ENCODE measurements at regions not wholly inside any gene's neighbourhood (a gene's known extent, or its start where the extent isn't known, plus 50 kb on each side); places are given as distances from the start of the nearest gene placed in this dataset.
A peak's percentile ranks its signal among the peaks of the same experiment; 100 is the strongest.

DNA sequence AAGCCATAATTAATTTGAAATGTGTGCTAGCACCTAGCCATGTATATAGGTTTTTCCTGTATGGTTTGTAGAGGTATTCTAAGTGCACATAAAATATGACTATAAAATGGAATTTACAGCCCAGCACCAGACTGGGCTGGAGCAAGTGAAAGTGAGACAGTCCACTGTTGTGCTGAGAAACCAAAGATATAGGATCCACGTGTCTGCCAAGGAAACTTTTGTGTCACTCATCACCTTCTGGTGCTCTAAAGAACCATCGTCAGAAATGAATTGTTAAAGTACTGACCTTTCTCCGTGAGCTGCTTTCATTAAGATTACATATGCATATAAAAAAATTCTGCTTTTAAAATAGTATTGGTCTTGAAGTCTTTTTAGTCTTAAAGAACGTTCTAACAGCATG is 141.0 kb upstream of the ZC3H11B start:
- Mint-ChIP-seq H3K4me1 (no peaks in the 10 kb centered on the region), H3K27me3 (peaks cover 5 to 7% (median 7%) of the 10 kb centered on the region in 3 donors), H3K4me3 (no peak overlapping the region), H3K9me3 (peaks cover 0 to 3% (median 2%) of the 10 kb centered on the region in 7 donors), H3K36me3 (no peaks in the 10 kb centered on the region), H3K27ac (no peak overlapping the region)
- ATAC-seq (ENCODE audit: low read depth in 2 of 2) (no peak), DNase-seq (no peak)

DNA sequence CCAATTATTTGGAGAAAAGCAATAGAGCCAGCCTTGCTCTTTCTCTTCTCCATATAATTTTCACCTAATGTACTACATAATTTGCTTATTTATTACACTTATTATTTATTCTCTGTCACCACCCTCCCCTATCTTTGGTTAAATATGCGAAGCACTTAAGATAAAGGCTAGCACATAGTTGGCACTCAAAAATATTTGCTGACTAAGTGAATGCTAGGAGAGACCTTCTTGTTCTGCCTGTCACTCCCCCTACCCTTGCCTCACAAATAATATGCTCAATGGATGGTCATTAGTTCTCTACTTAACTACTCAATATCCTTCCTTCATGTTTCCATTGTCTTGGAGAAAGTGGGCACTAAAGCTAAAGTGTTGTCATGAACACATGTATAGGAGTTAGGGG is 139.7 kb upstream of the ZC3H11B start:
- H3K27ac Mint-ChIP-seq, result no peak overlapping the region
- no peaks in the 10 kb centered on the region for H3K4me1 Mint-ChIP-seq
- peaks cover 0 to 5% (median 5%) of the 10 kb centered on the region in 3 donors for H3K27me3 Mint-ChIP-seq
- H3K9me3 Mint-ChIP-seq, result peaks cover 0 to 3% (median under 1%) of the 10 kb centered on the region in 7 donors
- H3K4me3 Mint-ChIP-seq, result no peak overlapping the region
- no peaks in the 10 kb centered on the region for H3K36me3 Mint-ChIP-seq
- ATAC-seq (ENCODE audit: low read depth in 2 of 2), result no peak
- DNase-seq, result no peak

DNA sequence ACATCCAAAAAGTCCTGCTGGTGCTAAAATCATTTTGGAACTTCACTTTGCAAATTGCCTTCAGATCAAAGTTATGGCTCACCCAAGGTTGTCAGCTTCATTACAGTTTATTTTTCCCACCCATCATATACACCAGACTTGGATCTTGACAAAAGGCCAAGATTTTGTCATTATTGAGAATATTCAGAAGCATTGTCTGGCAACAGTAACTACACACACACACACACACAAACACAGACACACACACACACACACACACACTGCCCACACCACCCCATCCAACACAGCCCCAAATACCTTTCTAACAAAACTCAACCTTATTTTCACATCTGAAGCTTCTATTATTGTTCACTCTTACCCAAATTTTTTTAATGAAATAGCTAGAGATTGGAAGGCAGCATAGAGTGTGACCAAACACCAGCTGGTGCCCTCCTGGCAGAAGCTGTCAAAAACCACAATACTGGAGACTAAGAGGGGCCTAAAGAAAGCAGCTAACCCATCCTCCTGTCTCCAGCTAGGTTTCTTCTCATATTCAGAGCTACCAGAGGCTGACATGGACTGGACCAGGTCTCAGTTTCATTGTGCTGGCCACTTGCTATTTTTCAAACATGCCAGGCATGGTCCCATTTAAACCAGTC is 139.1 kb upstream of the ZC3H11B start:
- no peaks in the 10 kb centered on the region for H3K4me1 Mint-ChIP-seq
- H3K36me3 Mint-ChIP-seq, result no peaks in the 10 kb centered on the region
- DNase-seq (no peak), ATAC-seq (ENCODE audit: low read depth in 2 of 2) (no peak)
- H3K27me3 Mint-ChIP-seq, result peaks cover 0 to 5% (median 1%) of the 10 kb centered on the region in 3 donors
- no peak overlapping the region for H3K4me3 Mint-ChIP-seq
- H3K27ac Mint-ChIP-seq, result no peak overlapping the region
- peaks cover 0 to 4% (median 2%) of the 10 kb centered on the region in 7 donors for H3K9me3 Mint-ChIP-seq

DNA sequence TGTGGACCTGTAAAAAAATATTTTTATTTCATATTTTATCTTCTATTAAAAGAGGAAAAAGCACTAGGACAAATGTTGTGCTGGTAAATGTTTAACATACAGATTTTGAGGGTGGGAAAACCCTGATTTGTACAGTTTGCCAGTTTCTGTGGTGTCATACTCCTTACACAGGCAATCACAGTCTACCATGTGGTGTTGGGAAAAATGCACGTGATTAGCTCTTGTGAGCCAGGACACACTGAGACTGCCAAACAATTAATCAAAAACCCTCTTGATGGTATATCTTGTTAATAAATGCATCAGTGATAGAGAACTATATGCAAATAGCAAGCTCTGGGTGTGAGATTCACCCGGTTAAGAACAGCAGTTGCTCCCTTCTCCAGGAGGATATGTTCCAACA is 136.5 kb upstream of the ZC3H11B start:
- DNase-seq, result no peak
- ATAC-seq (ENCODE audit: low read depth in 2 of 2), result no peak
- H3K27ac Mint-ChIP-seq, result no peak overlapping the region
- H3K36me3 Mint-ChIP-seq, result no peaks in the 10 kb centered on the region
- no peak overlapping the region for H3K4me3 Mint-ChIP-seq
- H3K27me3 Mint-ChIP-seq, result peaks cover 5 to 8% (median 7%) of the 10 kb centered on the region in 3 donors
- peaks cover 0 to 4% (median 0%) of the 10 kb centered on the region in 7 donors for H3K9me3 Mint-ChIP-seq
- H3K4me1 Mint-ChIP-seq, result no peaks in the 10 kb centered on the region

DNA sequence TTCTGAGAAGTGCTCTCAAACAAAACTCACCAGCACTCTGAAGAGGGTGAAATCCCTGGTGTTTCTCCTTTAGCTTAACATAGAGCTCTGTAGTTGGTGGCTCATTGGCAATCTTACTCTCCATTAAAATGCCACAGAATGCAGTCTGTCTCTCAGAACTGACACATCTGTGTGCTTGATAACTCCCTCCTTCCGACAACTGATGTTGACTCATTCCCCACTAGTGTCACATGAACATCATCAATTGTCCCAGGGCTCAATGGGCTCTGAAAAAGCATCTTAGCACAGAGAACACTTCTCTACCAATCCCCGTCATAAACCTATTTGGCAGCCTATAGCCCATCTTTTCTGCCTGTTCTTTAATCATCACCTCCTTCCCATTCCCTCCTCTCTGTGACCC is 133.2 kb upstream of the ZC3H11B start:
- peaks cover 0 to 8% (median 7%) of the 10 kb centered on the region in 3 donors for H3K27me3 Mint-ChIP-seq
- DNase-seq (no peak), ATAC-seq (ENCODE audit: low read depth in 2 of 2) (no peak)
- H3K36me3 Mint-ChIP-seq, result no peaks in the 10 kb centered on the region
- no peak overlapping the region for H3K27ac Mint-ChIP-seq
- H3K4me1 Mint-ChIP-seq, result no peaks in the 10 kb centered on the region
- H3K9me3 Mint-ChIP-seq, result peaks cover 0 to 8% (median 0%) of the 10 kb centered on the region in 7 donors
- no peak overlapping the region for H3K4me3 Mint-ChIP-seq

DNA sequence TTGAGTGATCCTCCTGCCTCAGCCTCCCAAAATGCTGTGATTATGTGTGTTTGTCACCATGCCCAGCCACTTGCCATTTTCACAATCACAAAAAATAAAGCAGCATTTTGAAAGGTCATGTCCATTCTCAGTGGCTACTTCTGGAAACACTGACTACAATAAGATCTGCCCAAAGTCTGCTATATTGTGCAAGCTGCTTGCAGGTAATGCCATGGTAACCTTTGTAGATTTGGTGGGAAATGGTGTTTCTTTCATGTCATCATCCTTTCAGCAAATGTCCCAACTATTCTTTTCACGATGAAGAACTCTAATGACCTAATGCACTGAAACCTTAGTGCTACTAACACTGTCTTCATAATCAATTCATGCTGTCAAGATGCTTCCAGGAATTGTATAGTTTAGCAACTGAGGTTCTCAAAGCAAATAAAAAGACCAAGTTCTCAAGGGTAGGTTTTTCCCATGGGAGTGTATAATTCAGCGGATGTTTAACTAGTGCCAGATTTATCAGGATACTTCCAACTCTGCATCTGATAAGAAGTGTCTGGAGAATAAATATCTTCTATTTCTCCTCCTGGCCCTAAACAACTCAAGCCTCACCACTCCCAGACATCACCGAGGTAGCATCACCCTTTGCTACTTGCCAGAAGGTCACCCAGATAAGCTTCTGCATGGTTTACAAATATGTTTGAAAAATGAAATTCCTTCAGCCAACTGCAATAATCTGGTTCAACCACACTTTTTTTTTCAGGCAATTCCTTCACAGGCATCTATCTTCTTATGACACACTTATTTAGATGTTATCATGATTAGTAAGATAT is 132.0 kb upstream of the ZC3H11B start:
- H3K9me3 Mint-ChIP-seq, result peaks cover 0 to 8% (median 0%) of the 10 kb centered on the region in 7 donors

DNA sequence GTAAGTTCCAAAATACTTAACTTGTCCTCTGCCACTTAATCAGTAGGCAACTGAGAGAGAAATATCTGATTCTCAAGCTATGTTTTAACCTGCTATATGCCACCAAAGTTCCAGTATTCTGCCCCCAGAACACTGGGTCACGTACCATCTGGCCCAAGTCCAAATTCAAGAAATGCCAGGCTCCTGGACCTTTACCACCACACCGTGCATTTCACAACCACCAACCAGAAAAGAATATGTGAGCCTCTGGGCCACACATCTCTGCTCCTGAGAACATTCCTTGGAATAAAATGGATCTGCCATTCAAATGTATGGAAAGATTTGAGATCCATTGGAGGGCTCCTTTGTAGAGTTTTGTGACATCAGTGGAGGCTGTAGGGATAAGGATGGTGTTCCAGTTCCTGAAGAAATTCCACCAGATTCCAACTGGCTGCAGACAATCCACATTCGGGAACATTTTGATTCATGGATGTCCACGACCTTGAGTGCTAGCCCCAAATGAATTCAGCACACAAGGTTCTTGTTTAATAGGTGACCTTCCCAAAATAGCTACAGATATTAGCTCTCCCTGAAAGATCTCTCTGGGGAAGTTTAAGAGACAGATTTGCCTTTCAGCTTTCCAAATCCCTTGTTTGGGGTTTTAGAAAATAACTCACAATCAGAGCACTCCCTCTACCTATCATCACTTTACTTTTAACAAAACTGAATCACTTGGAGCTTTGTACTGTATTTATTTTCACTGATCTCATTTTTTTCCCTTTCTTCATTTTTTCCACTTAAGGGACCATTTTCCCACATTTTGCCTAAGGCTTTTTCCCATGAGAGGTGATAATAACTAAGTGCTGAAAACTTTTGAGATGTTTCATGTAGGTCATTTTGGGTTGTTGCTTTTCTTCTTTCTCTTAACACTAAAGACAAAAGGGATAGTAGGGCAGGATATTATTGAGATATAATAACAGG is 128.4 kb upstream of the ZC3H11B start:
- no peak overlapping the region for H3K4me3 Mint-ChIP-seq
- H3K4me1 Mint-ChIP-seq, result no peaks in the 10 kb centered on the region
- no peak overlapping the region for H3K27ac Mint-ChIP-seq
- H3K9me3 Mint-ChIP-seq, result peaks cover 0 to 12% (median 0%) of the 10 kb centered on the region in 7 donors
- ATAC-seq (ENCODE audit: low read depth in 2 of 2) (no peak), DNase-seq (no peak)
- H3K36me3 Mint-ChIP-seq, result no peaks in the 10 kb centered on the region
- H3K27me3 Mint-ChIP-seq, result peaks cover 0 to 7% (median 5%) of the 10 kb centered on the region in 3 donors

More for the DNA sequence above, 132.0 kb upstream of the ZC3H11B start:
- no peaks in the 10 kb centered on the region for H3K36me3 Mint-ChIP-seq
- no peaks in the 10 kb centered on the region for H3K4me1 Mint-ChIP-seq
- DNase-seq, result no peak
- no peak overlapping the region for H3K4me3 Mint-ChIP-seq
- ATAC-seq (ENCODE audit: low read depth in 2 of 2), result no peak
- H3K27ac Mint-ChIP-seq, result no peak overlapping the region
- H3K27me3 Mint-ChIP-seq, result peaks cover 0 to 8% (median 7%) of the 10 kb centered on the region in 3 donors

DNA sequence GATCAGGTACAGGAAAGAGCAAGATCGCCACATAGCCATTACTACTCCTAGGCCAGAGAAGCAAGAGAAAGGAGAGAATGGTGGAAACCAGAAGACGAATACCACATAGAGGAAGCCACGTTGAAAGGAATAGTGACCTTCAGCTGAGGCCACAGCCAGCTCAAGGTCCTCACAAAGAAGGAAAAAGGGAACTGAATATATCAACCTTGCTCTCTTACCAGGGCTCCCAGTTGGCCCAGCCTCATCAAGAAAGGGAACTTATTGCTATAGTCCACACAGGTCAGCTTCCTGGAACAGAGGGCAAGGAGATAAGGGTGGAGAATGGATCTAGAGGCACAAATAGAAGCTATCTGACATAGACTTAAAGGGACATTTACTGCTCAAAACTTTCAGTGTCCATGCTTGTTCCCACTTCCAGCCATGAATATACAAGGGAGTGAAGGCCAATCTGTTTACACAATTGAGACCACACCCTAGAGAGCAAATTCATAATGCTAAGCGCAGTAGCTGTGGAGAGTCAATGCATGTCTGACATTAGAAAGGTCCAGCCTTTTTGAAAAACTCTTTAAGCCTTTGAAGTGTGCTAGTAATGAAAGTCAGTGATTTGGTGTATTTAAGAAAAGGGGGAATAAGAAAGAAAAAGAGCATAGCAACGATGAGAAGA is 120.7 kb upstream of the ZC3H11B start:
- no peak overlapping the region for H3K27ac Mint-ChIP-seq
- DNase-seq (no peak), ATAC-seq (ENCODE audit: low read depth in 2 of 2) (no peak)
- peaks cover 0 to 4% (median 0%) of the 10 kb centered on the region in 3 donors for H3K27me3 Mint-ChIP-seq
- H3K9me3 Mint-ChIP-seq, result peaks cover 4 to 14% (median 4%) of the 10 kb centered on the region in 7 donors
- no peaks in the 10 kb centered on the region for H3K4me1 Mint-ChIP-seq
- H3K36me3 Mint-ChIP-seq, result no peaks in the 10 kb centered on the region
- no peak overlapping the region for H3K4me3 Mint-ChIP-seq

DNA sequence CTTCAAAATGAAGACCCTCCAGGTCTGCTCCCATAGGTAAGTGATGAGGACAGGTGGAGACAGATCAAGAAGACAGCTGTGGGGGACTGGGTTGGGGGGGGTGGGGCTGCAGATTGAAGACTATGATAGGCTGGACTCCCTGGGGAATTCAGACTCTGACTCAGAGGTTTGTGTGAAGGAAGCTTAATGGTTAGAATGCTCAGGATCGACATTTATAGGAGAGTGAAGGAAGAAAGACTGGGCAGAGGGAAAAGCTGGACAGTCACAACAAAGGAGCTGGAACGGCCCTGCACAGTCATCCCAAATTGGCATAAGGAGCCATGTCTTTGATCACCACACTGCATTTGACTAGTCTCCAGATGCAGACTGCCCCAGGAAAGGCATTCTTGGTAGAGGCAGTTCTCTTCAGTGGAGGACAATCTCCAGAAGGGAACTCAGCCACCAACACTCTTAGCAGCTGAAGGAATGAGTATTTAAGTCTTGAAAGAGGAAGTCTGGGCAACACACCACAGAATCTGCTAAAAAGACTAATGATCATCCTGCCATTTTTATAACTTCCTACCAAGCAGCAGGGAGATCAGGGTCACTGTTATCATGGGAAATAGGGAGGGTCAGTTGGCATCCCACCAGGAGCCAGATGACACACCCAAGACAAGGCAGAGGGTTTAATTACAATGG is 120.0 kb upstream of the ZC3H11B start:
- Mint-ChIP-seq H3K27ac (peak overlapping the region in 1 of 6 donors; percentile 1), H3K4me3 (no peak overlapping the region), H3K36me3 (no peaks in the 10 kb centered on the region), H3K27me3 (peaks cover 0 to 4% (median 0%) of the 10 kb centered on the region in 3 donors), H3K9me3 (peaks cover 4 to 20% (median 11%) of the 10 kb centered on the region in 7 donors), H3K4me1 (no peaks in the 10 kb centered on the region)
- DNase-seq (no peak), ATAC-seq (ENCODE audit: low read depth in 2 of 2) (no peak)

DNA sequence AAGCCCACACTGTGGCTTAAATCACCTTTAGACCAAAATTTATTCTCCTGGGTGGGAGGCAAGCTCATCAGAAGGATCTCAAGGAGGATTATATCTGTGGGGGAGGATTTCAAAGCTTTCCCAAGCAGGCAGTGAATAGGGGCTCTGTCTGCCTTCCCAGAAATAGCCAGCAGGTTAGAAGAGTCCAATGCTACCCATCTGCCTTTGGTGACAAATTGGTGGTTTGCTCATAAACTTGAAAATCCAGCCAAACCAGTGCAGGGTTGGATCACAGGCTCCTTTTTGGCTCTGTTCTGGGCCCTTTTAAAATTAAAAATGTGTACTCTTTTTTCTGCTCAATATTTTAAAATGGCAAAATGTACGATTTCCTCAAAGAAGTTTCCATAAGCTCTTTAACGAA is 118.9 kb upstream of the ZC3H11B start:
- Mint-ChIP-seq H3K4me3 (no peak overlapping the region), H3K4me1 (no peaks in the 10 kb centered on the region), H3K36me3 (peaks cover 0 to 6% of the 10 kb centered on the region in 2 donors), H3K9me3 (peaks cover 9 to 29% (median 19%) of the 10 kb centered on the region in 7 donors), H3K27me3 (peaks cover 0 to 4% (median 0%) of the 10 kb centered on the region in 3 donors), H3K27ac (no peak overlapping the region)
- ATAC-seq (ENCODE audit: low read depth in 2 of 2), result no peak
- DNase-seq, result no peak

DNA sequence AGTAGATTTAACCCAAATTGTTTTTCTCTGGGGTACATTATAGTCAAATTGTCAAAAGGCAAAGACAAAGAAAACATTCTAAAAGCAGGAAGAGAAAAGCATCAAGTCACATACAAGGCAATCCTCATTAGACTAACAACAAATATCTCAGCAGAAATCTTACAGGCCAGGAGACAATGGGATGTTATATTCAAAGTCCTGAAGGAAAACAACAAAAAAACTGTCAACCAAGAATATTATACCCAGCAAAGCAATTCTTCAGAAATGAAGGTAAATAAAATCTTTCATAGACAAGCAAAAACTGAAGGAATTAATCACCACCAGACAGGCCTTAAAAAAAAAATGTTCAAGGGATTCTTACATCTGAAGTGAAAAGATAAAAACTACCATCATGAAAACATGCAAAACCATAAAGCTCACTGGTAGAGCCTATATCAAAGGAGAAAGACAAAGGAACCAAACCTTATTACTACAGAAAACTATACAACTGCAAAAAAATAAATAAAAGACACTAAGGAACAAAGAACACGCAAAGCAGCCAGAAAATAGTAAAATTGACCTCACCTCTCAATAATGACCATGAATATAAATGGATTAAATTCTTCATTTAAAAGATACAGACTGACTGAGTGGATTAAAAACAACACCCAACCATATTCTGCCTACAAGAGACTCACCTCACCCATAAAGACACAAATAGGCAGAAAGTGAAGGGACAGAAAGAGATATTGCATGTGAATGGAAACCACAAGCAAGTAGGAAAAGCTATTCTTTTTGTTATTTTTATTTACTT is 113.8 kb upstream of the ZC3H11B start:
- Mint-ChIP-seq H3K4me1 (no peaks in the 10 kb centered on the region), H3K27me3 (no peaks in the 10 kb centered on the region), H3K9me3 (peaks cover 20 to 53% (median 37%) of the 10 kb centered on the region in 7 donors), H3K4me3 (no peak overlapping the region), H3K36me3 (peaks cover 0 to 20% of the 10 kb centered on the region in 2 donors), H3K27ac (no peak overlapping the region)
- ATAC-seq (ENCODE audit: low read depth in 2 of 2), result no peak
- no peak for DNase-seq

DNA sequence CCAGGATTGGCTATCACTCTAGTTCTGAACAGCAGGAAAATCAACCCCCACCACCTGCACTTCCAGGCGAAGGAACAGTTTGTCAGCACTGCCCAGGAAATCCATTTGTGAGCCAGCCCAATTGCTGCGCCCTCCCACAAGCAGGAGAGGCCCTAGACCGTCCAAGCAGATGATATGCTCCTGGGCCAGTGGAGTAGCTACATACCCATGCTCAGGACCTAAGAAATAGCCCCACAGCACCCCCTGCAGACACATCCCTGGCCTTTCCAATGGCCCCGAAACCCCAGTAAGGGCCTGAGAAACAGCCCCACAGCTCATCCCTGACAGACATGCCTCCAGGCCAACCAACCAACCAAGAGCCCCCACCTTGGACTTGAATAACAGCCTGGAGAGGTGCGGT is 111.5 kb upstream of the ZC3H11B start:
- H3K27ac Mint-ChIP-seq, result no peak overlapping the region
- H3K9me3 Mint-ChIP-seq, result peaks cover 20 to 51% (median 37%) of the 10 kb centered on the region in 7 donors
- H3K36me3 Mint-ChIP-seq, result peaks cover 0 to 20% of the 10 kb centered on the region in 2 donors
- ATAC-seq (ENCODE audit: low read depth in 2 of 2) (no peak), DNase-seq (no peak)
- H3K4me1 Mint-ChIP-seq, result no peaks in the 10 kb centered on the region
- H3K27me3 Mint-ChIP-seq, result no peaks in the 10 kb centered on the region
- H3K4me3 Mint-ChIP-seq, result peak overlapping the region in 1 of 8 donors; percentile 12
